NB4 (cell line): ENCODE measurements at regions not wholly inside any gene's neighbourhood (a gene's known extent, or its start where the extent isn't known, plus 50 kb on each side); places are given as distances from the start of the nearest gene placed in this dataset.

Source experiments
- DNase-seq: peaks from one replicate; pipeline ENCODE4 v3.0.0; 2010; ENCODE audit warnings: low read depth
- H3K4me3 ChIP-seq: one replicate; pipeline ENCODE4 v1.5.1; 2011; ENCODE audit warnings: mild to moderate bottlenecking, low read depth, low read length, moderate library complexity
- MAX ChIP-seq: IDR thresholded peaks from 2 replicates; pipeline ENCODE4 v1.6.1; 2011; ENCODE audit warnings: low read depth, low read length
- MYC ChIP-seq: IDR thresholded peaks from 2 replicates; pipeline ENCODE4 v1.6.1; 2011; ENCODE audit warnings: low read depth, low read length
- POLR2A ChIP-seq: IDR thresholded peaks from 2 replicates; pipeline ENCODE4 v1.6.1; 2011; ENCODE audit warnings: mild to moderate bottlenecking; ENCODE audit not compliant: insufficient read length; ENCODE audit errors: extremely low read depth
- TF ChIP-seq, protein P1 (sequence below): IDR thresholded peaks from one replicate; pipeline ENCODE4 v1.5.1; 2012; ENCODE audit warnings: low read depth, low read length

DNA sequence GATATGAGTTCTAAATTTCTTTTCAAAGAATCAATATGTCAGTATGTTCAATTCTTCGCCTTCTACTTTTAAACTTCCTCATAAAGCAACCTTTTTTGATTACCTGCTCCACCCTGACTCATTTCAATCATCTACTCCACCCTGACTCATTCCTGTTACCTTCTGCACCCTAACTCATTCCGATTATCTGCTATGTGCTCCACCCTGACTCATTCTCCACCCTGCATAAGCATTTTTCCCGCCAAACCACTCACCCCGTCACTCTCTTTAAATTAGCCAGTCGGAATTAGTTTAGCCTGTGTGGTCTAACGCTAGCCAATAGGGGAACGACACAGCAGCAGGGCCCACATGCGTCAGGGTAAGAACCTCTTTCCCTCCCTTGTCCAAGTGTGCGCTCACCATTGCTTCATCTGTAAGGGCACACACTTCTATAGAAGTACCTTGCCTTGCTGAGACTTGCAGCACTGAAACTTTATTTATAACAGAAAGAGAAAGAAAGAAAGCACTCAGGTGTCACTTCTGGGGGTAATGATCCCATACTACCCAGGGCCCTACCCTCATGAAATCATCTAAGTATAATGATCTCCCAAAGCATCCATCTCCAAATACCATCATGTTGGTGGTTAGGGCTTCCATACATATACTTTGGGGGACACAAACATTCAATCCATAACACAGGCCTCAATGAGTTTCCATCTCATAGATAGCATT lies 875.2 kb downstream of the RAPGEF2 start:
- DNase-seq = no peak
- no peak for TF ChIP-seq MAX
- TF ChIP-seq MYC = no peak
- TF ChIP-seq, protein P1, sequence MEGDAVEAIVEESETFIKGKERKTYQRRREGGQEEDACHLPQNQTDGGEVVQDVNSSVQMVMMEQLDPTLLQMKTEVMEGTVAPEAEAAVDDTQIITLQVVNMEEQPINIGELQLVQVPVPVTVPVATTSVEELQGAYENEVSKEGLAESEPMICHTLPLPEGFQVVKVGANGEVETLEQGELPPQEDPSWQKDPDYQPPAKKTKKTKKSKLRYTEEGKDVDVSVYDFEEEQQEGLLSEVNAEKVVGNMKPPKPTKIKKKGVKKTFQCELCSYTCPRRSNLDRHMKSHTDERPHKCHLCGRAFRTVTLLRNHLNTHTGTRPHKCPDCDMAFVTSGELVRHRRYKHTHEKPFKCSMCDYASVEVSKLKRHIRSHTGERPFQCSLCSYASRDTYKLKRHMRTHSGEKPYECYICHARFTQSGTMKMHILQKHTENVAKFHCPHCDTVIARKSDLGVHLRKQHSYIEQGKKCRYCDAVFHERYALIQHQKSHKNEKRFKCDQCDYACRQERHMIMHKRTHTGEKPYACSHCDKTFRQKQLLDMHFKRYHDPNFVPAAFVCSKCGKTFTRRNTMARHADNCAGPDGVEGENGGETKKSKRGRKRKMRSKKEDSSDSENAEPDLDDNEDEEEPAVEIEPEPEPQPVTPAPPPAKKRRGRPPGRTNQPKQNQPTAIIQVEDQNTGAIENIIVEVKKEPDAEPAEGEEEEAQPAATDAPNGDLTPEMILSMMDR = no peak
- no peak for TF ChIP-seq POLR2A
- no peak overlapping the region for H3K4me3 ChIP-seq

- TF ChIP-seq MYC = no peak
- TF ChIP-seq MAX = no peak
- no peak for TF ChIP-seq POLR2A
- H3K4me3 ChIP-seq = no peak overlapping the region
- DNase-seq = no peak
These were observed 876.5 kb downstream of the RAPGEF2 start for GRCh38 chr4:159979351-159979750.

GRCh38 chr4:159979953-159980352 lies 877.1 kb downstream of the RAPGEF2 start:
- DNase-seq = no peak
- H3K4me3 ChIP-seq = no peak overlapping the region
- TF ChIP-seq POLR2A (no peak), MAX (no peak), MYC (no peak)
- TF ChIP-seq, protein P1 = no peak

DNA sequence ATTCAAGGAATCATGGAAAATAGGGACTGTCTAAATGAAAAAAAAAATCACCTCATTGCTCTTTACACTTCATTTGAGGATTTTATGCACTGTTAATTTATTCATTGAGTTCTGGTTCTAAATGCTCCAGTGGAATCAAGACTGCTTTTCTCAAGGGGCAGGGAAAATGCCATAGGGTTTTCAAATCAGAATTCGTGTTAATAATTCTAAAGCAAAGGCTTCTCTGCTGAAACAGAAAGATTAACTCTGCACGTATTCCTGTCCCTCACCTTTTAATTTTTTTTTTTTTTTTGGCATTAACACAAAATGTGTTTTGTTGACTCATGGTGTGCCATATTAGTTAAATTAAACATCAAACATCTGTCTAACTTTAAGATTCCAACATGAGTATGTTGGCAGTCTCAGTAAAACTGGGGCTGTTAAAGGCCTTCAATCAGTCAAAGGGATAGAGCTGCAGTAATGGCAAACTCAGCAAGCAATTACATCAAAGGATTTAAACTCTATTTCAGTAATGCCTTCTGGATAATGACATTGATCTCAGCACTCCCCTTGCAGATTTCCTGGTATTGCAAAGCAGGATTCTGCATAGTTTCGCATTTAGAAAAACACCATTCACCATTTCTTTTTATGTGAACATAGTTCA lies 878.1 kb downstream of the RAPGEF2 start:
- TF ChIP-seq POLR2A = no peak
- TF ChIP-seq, protein P1 = no peak
- DNase-seq = no peak
- no peak overlapping the region for H3K4me3 ChIP-seq

DNA sequence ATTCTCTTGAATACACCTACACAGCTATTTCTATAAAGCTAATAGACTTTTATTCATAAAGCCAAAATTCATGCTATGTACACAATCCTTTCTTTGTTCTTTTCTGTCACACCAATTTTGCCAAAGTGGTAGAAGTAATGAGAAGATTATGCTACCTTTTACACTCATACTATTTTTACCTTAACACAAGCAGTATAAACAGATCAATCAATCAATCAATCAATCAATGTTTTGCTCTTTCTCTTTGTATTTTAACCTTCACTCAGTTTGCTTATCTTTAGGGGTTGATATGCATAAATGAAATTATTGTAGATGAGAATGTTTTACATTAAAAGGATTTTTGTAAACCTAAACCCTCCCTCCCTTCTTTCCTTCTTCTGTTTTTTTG lies 878.6 kb downstream of the RAPGEF2 start:
- no peak overlapping the region for H3K4me3 ChIP-seq
- TF ChIP-seq MAX = no peak
- no peak for DNase-seq

DNA sequence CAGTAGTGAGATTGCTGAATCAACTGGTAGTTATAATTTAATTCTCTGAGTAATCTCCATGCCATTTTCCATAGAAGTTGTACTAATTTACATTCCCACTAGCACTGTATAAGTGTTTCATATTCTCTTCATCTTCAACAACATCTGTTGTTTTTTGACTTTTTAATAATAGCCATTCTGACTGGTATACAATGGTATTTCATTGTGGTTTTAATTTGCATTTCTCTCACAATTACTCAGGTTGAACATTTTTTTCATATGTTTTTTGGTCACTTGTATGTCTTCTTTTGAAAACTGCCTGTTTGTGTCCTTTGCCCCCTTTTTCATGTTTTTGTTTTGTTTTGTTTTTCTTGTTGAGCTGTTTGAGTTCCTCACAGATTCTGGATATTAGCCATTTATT lies 880.2 kb downstream of the RAPGEF2 start:
- DNase-seq = no peak
- TF ChIP-seq, protein P1 = no peak
- TF ChIP-seq MYC (no peak), MAX (no peak), POLR2A (no peak)
- H3K4me3 ChIP-seq = no peak overlapping the region
